MV-4-11 (cell line): ENCODE measurements at regions not wholly inside any gene's neighbourhood (a gene's known extent, or its start where the extent isn't known, plus 50 kb on each side); places are given as distances from the start of the nearest gene placed in this dataset.

Source experiments
- DNase-seq: peaks from one replicate; lab custom pipeline; 2025; lab: John Stamatoyannopoulos, UW

DNA sequence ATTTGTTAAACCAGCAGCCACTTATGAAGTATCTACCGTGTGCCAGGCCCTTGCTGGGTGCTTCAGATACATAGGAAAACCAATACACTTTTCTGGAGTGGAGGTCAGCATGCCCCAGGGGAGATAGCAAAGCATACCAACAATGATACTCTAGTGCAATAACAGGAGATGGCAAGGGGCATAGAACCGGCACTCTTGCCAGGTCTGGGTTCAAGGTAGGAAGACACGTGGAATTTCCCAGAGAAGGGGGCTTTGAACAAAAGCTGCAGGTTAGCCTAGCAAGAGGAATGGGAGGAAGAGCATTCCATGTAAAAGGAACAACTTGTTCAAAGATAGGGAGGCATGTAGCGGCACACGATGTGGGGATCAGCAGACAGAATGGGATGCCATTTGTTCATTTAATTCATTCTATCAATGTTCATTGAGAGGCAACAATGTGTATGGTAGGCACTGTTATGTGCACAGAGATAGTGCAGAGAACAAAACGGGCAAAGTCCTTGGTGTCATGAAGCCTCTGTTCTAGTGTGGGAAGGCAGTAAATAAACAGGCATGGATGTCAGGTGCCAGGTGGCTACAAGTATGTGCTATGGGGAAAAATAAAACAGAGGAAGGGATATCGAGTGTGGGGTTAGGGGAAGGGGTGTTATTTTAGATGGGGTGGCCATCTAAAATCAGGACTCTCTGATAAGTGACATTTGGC is 162.6 kb upstream of the E2F8 start:
- no peak for DNase-seq

DNA sequence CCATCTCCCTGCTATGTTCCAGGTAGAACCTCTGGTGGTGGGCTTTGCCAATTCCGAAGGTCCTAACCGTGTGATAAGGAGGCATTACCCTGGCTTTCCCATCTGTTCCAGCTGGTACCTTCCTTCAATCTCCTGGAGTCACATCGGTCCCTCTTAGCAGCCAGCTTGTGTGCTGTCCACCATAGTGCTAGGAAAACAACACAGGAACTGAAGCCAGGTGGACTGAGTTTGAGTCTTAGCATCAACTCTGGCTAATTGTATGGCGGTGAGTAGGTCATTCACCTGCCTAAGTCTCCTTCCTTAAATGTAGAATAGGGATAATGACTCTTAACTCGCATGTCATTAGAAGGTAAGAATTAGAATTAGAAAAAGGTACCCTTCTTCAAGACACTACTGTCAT is 159.6 kb upstream of the E2F8 start:
- DNase-seq: no peak

DNA sequence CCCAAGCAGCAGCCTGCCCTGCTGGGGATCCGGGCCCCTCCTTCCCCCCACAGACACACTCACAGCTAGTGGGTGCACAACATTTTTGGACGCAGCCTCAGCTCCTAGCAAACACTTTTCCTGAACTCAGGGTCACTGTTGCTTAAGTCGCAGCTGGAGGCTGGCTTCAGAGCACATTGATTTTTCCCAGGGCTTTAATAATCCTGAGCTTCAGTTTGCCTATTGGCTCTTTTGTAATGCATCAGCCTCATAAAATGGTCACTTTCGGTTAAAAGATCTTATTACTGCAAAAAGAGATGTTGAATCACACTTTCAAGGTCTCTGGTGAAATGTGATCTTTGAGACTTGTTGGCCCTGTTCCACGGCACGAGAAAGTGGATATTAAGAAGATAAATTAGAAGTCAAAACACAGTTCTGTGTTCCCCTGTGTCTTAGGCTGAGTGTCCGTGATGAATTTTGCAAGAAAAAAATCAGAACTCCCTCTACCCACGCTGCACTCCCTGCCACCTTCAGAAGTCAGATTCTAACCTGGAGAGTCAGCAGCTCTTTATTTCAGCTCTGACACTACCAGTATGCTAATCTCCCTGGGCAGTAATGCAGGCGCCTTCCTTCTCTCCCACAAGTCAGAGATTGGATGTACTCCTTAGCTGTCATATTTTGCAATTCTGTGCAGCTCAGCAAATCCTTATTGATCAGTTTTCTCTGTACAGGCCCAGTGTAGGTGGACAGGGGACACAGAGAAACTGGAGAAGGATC is 158.2 kb upstream of the E2F8 start:
- DNase-seq: no peak

DNA sequence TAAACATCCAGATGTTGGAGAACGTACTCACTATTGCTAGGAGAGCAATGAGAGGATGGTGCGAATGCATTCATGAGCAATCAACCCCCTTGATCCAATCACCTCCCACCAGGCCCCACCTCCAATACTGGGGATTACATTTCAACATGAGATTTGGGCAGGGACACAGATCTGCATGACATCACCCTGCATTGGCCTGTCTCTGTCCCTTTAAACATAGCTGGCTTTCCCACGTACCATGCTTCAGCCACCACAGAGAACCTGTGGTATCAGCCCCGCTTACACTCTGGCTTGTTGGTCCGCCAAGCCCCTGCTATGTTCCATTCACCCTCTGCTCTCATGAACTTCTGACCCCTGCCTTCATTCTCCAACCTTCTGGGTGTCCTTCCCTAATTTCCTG is 157.5 kb upstream of the E2F8 start:
- no peak for DNase-seq

- DNase-seq: no peak
Measured at GRCh38 chr11:19395050-19395449, 154.3 kb upstream of the E2F8 start.

- peak; percentile 64 for DNase-seq
Measured at GRCh38 chr11:19394525-19395016, 153.8 kb upstream of the E2F8 start.

DNA sequence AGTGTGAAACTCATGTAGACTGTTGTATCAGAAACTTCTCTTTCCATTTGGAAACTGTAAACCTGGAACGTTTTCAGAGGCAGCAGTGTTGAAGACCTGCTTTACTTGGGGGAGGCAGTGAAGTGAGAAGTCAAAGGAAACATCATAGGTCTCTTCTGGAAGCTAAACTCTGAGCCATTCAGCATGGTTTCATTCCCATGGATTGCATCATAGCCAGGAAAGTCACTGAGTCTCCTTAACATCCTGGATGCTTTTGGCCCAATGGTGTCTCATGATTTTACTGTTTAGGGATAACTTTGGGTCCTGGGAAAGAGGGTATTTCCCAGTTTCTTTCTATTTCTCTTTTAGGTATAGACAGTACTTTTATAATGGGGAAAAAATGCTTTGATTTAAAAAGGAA is 153.2 kb upstream of the E2F8 start:
- DNase-seq: no peak

GRCh38 chr11:19392847-19393518 is 152.2 kb upstream of the E2F8 start:
- DNase-seq: no peak

DNA sequence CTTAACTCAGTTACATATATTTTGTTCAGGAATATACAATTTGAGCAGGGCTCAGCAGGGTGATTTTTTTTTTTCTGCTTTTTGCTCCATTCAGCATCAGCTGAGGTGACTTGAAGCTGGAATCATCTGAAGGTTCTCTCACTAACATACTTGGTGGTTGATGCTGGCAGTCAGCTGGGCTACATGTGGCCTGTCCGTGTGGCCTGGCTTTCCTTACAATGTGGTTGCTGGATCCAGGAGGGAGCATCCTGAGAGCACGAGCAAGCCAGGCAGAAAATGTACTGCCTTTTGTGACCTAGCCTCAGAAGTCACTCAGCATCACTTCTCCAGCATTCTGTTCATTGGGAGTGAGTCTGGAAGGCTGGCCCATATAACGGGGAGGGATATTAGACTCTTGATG is 151.6 kb upstream of the E2F8 start:
- DNase-seq: no peak

DNA sequence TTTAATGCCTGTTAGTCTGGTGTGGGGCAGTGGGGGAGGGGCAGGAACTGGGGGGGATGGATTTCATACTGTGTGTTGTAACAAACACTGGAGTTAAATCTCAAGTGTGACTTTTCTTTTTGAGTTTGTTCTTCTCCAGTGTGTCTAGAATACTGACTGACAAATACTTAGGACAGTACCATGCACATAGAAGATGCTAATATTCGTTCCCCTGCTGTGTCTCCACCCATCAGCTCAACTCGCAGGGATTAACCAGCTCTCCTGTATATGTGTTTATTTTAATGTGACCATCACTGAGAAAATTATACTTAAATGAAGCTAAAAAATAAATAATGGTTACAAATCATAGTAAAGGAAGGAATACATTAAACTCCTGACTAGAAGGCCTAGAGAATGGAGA is 150.9 kb upstream of the E2F8 start:
- DNase-seq: no peak

DNA sequence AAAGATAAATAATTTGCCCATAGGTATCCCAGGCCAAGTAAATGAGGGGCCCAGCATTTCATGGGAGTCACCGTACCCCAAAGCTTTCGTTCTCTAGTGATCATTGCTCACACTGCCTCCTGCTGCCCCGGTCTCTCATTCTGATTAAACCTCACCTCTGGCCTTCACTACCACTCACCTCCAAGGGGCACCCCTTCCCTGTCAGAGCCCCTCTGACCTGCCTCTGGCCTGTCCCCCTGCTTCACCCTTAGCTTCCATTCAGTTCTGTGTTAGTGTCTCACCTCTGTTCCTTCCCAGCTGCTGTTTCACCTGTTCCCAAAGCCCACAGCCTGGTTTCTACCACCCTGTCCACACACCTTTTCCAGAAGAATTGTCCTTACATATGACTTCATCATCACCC is 150.3 kb upstream of the E2F8 start:
- DNase-seq: no peak

- DNase-seq: no peak
Measured at GRCh38 chr11:19389787-19390303, 149.1 kb upstream of the E2F8 start.

GRCh38 chr11:19382131-19382611 is 141.4 kb upstream of the E2F8 start:
- DNase-seq: no peak

- peak; percentile 0 for DNase-seq
Measured at GRCh38 chr11:19380375-19380774, 139.6 kb upstream of the E2F8 start.

DNA sequence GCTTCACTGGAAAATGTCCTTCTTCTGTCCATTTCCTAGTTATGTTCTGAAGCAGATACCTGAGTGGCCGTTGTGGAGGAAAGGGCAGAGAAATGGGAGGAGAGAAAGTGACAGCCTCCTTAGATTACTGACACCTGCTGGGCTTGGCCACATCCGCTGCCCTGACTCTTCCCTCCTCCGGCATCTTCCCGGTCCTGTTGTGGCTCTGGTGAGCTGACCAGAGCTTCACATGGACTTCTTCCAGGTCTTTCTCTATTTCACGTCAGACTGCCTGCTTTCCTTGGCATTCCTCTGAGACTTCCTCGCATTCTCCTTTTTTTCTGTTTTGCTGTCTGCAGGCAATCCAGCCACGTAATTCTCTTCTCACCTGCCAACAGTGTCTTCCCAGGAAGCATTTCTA is 138.7 kb upstream of the E2F8 start:
- no peak for DNase-seq

DNA sequence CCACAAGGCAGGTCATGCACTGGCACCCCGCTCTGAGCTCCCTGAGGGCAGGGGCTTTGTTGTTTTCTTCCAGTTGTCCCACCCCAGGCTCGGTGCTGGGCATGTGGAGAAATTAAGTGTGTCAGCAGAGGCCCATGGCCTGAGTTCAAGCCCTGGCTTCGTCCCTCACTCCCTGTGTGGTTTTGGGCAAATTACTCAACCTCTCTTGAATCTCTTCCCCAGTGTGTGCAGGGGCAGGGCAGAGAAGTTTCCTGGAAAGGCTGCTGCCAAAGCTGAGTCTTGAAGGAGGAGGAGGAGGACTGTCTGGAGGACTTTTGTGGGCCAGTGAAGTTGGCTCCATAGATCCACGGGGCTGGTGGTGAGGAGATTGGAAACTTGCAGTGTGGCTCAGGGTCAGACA is 138.1 kb upstream of the E2F8 start:
- no peak for DNase-seq

- DNase-seq: no peak
Measured at GRCh38 chr11:19377881-19378280, 137.1 kb upstream of the E2F8 start.

DNA sequence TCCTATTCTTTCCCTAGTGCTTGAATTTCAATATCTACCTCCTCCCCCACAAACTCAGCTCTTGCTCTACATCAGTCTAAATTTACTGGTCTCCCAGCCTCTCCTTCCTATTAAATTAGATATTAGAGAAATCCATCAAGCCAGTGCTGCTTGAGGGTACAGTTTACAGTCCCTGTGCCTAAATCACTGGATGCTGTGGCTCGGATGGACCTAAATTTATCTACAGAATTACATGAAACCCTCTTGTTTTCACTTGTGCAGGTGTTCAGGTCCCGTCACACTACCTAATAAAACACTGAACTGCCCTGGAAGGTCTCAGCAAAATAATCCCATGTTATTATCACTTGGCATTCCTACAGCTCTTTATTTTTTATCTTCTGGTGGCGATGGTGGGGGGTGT is 134.7 kb upstream of the E2F8 start:
- DNase-seq: no peak

- DNase-seq: no peak
Measured at GRCh38 chr11:19374151-19374569, 133.4 kb upstream of the E2F8 start.

GRCh38 chr11:19372381-19372780 is 131.6 kb upstream of the E2F8 start:
- no peak for DNase-seq

GRCh38 chr11:19370100-19370861 is 129.5 kb upstream of the E2F8 start:
- no peak for DNase-seq
